Stomach (tissue), 4 donors: ENCODE measurements at regions not wholly inside any gene's neighbourhood (a gene's known extent, or its start where the extent isn't known, plus 50 kb on each side); places are given as distances from the start of the nearest gene placed in this dataset.

Experiments used
- CTCF ChIP-seq, 7 experiments: fragments of 450-650 bp in 4 of 7; fragments of 200-600 bp in 3 of 7; sonication (generic) in 3 of 7; IDR thresholded peaks; one replicate each; pipeline ENCODE4 v1.5.1; 2016 to 2019; ENCODE audit warnings: antibody characterized with exemption in 7 of 7, control low read depth in 2 of 7, mild to moderate bottlenecking in 1 of 7
- POLR2AphosphoS5 ChIP-seq, 3 donors: sonication (generic); formaldehyde crosslinking; IDR thresholded peaks; one replicate each; pipeline ENCODE4 v1.6.1; 2016; ENCODE audit warnings: antibody characterized with exemption in 3 of 3

GRCh38 chr14:50015716-50016115 is 100.7 kb downstream of the VCPKMT start:
- TF ChIP-seq CTCF (IDR thresholded peaks at IDR 0.05) (no peak), POLR2AphosphoS5 (IDR thresholded peaks at IDR 0.05) (no peak)
